ENCODE measurements at regions not wholly inside any gene's neighbourhood (a gene's known extent, or its start where the extent isn't known, plus 50 kb on each side); places are given as distances from the start of the nearest gene placed in this dataset.
"Not testable (repeated sequence)": the region's sequence is repeated elsewhere in the genome, so short reads cannot be mapped to it uniquely, and the experiment has no call there.

DNA sequence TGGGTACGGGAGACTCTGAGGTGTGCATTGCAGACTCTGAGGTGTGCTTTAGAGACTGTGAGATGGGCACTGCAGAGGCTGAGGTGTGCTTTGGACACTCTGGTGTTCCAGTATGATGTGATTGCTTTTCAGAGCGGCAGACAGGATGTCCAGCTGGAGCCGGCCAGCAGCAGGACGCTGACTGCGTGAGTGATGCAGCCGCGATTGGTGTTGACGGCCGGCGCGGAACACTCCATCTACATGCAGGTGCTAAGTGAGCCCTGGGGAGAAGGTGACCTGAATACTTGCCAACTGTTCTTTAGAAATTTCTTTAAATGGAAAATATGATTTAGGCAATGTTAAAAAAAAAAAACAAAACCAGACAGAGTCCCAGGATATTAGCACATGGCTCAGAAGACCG lies 103.1 kb upstream of the PPP2R3B start:
- H3K36me3 Mint-ChIP-seq, result no peaks in the 10 kb centered on the region
- no peaks in the 10 kb centered on the region for H4K20me1 ChIP-seq (ENCODE audit: insufficient read depth, low read length)
- no peaks in the 10 kb centered on the region for H3K4me1 ChIP-seq (ENCODE audit: control insufficient read depth in 1 of 2, insufficient read depth in 2 of 2, low read length in 2 of 2)
- peaks cover 4 to 22% (median 11%) of the 10 kb centered on the region in 7 donors for H3K9me3 Mint-ChIP-seq
- H3K27ac ChIP-seq (ENCODE audit: low read depth in 1 of 2, low read length in 2 of 2), result no peak overlapping the region
- H3K36me3 ChIP-seq (replicated peaks in 1 of 2; ENCODE audit: control insufficient read depth in 1 of 2, insufficient read depth in 2 of 2, low read length in 2 of 2), result no peaks in the 10 kb centered on the region
- no peak overlapping the region for H2AFZ ChIP-seq (ENCODE audit: insufficient read depth, low read depth, low read length, poor library complexity, severe bottlenecking)
- TF ChIP-seq, protein P1, sequence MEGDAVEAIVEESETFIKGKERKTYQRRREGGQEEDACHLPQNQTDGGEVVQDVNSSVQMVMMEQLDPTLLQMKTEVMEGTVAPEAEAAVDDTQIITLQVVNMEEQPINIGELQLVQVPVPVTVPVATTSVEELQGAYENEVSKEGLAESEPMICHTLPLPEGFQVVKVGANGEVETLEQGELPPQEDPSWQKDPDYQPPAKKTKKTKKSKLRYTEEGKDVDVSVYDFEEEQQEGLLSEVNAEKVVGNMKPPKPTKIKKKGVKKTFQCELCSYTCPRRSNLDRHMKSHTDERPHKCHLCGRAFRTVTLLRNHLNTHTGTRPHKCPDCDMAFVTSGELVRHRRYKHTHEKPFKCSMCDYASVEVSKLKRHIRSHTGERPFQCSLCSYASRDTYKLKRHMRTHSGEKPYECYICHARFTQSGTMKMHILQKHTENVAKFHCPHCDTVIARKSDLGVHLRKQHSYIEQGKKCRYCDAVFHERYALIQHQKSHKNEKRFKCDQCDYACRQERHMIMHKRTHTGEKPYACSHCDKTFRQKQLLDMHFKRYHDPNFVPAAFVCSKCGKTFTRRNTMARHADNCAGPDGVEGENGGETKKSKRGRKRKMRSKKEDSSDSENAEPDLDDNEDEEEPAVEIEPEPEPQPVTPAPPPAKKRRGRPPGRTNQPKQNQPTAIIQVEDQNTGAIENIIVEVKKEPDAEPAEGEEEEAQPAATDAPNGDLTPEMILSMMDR (IDR thresholded peaks at IDR 0.05), result no peak
- no peaks in the 10 kb centered on the region for H3K27me3 ChIP-seq (ENCODE audit: control insufficient read depth in 2 of 2, insufficient read depth in 2 of 2, low read length in 2 of 2)
- H3K4me1 Mint-ChIP-seq, result no peaks in the 10 kb centered on the region
- H3K79me2 ChIP-seq (ENCODE audit: insufficient read depth, low read length), result no peaks in the 10 kb centered on the region
- no peak overlapping the region for H3K4me2 ChIP-seq (replicated peaks; ENCODE audit: extremely low read depth, low read length, poor library complexity, severe bottlenecking)
- DNase-seq, result no peak
- H3K4me3 Mint-ChIP-seq, result no peak overlapping the region
- H3K9ac ChIP-seq (ENCODE audit: insufficient read depth, low read length, poor library complexity, severe bottlenecking), result no peak overlapping the region
- intact Hi-C loops (cut with micrococcal nuclease), result no loop called here
- no peak overlapping the region for H3K4me3 ChIP-seq (replicated peaks in 1 of 3; ENCODE audit: low read depth in 2 of 3, low read length in 3 of 3)
- no peak overlapping the region for H3K27ac Mint-ChIP-seq
- peaks cover 1 to 3% (median 2%) of the 10 kb centered on the region in 3 donors for H3K27me3 Mint-ChIP-seq (ENCODE audit: low read depth in 3 of 3)
- H3K9me3 ChIP-seq (replicated peaks in 1 of 2; ENCODE audit: control insufficient read depth in 1 of 2, insufficient read depth in 1 of 2, low read length in 2 of 2), result peaks cover 0 to 48% of the 10 kb centered on the region in 2 donors
- 75% methylated on average over 5 of the region's 12 CpGs for WGBS (ENCODE audit: insufficient coverage)

DNA sequence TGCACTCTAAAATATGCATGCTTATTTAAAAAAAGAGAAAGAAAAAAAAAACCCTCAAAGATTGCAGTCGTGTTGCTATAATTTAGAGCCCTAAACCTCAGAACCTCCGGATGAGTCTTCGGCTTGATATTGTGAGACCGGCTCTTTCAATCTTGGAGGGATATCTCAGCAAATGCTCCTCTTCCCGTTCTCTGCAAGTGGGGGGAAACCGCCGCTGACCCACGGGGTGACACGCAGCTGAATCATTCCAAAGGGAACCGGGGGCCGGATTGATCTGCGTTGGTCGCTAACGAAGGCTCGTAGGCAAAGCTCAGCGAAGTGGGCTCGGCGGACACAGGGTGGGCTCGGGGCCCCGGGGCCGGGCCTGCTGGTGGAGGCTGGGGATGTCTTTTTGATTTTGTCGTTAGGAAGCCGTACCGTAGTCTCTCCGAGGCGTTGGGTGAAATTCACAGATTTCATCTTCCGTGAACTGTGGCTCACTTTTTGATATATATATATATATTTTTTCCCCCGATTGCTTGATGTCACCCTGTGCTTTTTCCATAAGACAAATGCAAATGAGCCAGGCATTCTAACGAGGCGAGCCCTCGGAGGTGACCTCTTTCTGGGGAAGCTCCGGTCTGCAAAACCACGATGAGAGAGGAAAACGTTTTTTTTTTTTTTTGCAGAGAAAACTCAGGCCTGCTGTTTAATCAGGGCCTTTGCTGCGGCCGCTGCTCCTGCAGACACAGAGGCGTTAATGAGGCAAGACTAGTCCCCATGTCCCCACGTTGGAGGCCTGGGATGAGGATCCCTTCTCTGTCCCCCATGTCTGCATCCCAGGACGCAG lies 110.7 kb upstream of the PPP2R3B start:
- H3K4me2 ChIP-seq (replicated peaks; ENCODE audit: extremely low read depth, low read length, poor library complexity, severe bottlenecking), result no peak overlapping the region
- intact Hi-C loops (cut with micrococcal nuclease), result no loop called here
- Mint-ChIP-seq H3K36me3 (no peaks in the 10 kb centered on the region), H3K9me3 (peaks cover 4 to 16% (median 8%) of the 10 kb centered on the region in 7 donors), H3K4me1 (no peaks in the 10 kb centered on the region), H3K27me3 (ENCODE audit: low read depth in 3 of 3) (peaks cover 18 to 25% (median 22%) of the 10 kb centered on the region in 3 donors), H3K27ac (no peak overlapping the region), H3K4me3 (no peak overlapping the region)
- no peak overlapping the region for H3K9ac ChIP-seq (ENCODE audit: insufficient read depth, low read length, poor library complexity, severe bottlenecking)
- no peaks in the 10 kb centered on the region for H3K36me3 ChIP-seq (replicated peaks in 1 of 2; ENCODE audit: control insufficient read depth in 1 of 2, insufficient read depth in 2 of 2, low read length in 2 of 2)
- peaks cover 5 to 18% of the 10 kb centered on the region in 2 donors for H3K9me3 ChIP-seq (replicated peaks in 1 of 2; ENCODE audit: control insufficient read depth in 1 of 2, insufficient read depth in 1 of 2, low read length in 2 of 2)
- H3K27ac ChIP-seq (ENCODE audit: low read depth in 1 of 2, low read length in 2 of 2), result no peak overlapping the region
- H3K4me1 ChIP-seq (ENCODE audit: control insufficient read depth in 1 of 2, insufficient read depth in 2 of 2, low read length in 2 of 2), result no peaks in the 10 kb centered on the region
- no peaks in the 10 kb centered on the region for H4K20me1 ChIP-seq (ENCODE audit: insufficient read depth, low read length)
- H2AFZ ChIP-seq (ENCODE audit: insufficient read depth, low read depth, low read length, poor library complexity, severe bottlenecking), result no peak overlapping the region
- TF ChIP-seq, protein P1 (IDR thresholded peaks at IDR 0.05), result no peak
- H3K79me2 ChIP-seq (ENCODE audit: insufficient read depth, low read length), result no peaks in the 10 kb centered on the region
- H3K27me3 ChIP-seq (ENCODE audit: control insufficient read depth in 2 of 2, insufficient read depth in 2 of 2, low read length in 2 of 2), result peaks cover 0 to 12% of the 10 kb centered on the region in 2 donors
- no peak overlapping the region for H3K4me3 ChIP-seq (replicated peaks in 1 of 3; ENCODE audit: low read depth in 2 of 3, low read length in 3 of 3)
- DNase-seq, result no peak
- WGBS (ENCODE audit: insufficient coverage), result 62% methylated on average over 25 of the region's 39 CpGs

DNA sequence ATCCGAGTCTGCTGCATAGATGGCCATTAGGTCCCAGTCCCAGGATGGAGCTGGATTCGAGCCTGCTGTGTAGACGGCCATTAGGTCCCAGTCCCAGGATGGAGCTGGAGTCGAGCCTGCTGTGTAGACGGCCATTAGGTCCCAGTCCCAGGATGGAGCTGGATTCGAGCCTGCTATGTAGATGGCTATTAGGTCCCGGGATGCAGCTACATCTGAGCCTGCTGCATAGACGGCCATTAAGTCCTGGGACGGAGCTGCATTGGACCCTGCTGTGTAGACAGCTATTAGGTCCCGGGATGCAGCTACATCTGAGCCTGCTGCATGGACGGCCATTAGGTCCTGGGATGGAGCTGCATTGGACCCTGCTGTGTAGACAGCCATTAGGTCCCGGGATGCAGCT lies 112.2 kb upstream of the PPP2R3B start:
- H2AFZ ChIP-seq (ENCODE audit: insufficient read depth, low read depth, low read length, poor library complexity, severe bottlenecking); DNase-seq; H3K27ac ChIP-seq (ENCODE audit: low read depth in 1 of 2, low read length in 2 of 2); H3K36me3 ChIP-seq (replicated peaks in 1 of 2; ENCODE audit: control insufficient read depth in 1 of 2, insufficient read depth in 2 of 2, low read length in 2 of 2); H3K4me2 ChIP-seq (replicated peaks; ENCODE audit: extremely low read depth, low read length, poor library complexity, severe bottlenecking); H3K4me3 ChIP-seq (replicated peaks in 1 of 3; ENCODE audit: low read depth in 2 of 3, low read length in 3 of 3); H3K9ac ChIP-seq (ENCODE audit: insufficient read depth, low read length, poor library complexity, severe bottlenecking); H3K27ac Mint-ChIP-seq; H3K4me1 Mint-ChIP-seq; H3K9me3 ChIP-seq (replicated peaks in 1 of 2; ENCODE audit: control insufficient read depth in 1 of 2, insufficient read depth in 1 of 2, low read length in 2 of 2); intact Hi-C loops (cut with micrococcal nuclease); H3K36me3 Mint-ChIP-seq; H4K20me1 ChIP-seq (ENCODE audit: insufficient read depth, low read length); H3K79me2 ChIP-seq (ENCODE audit: insufficient read depth, low read length); H3K4me1 ChIP-seq (ENCODE audit: control insufficient read depth in 1 of 2, insufficient read depth in 2 of 2, low read length in 2 of 2): not testable (repeated sequence)
- H3K27me3 ChIP-seq (ENCODE audit: control insufficient read depth in 2 of 2, insufficient read depth in 2 of 2, low read length in 2 of 2), result peaks cover 0 to 12% of the 10 kb centered on the region in 2 donors
- Mint-ChIP-seq H3K9me3 (peaks cover 4 to 19% (median 8%) of the 10 kb centered on the region in 7 donors), H3K27me3 (ENCODE audit: low read depth in 3 of 3) (peaks cover 18 to 25% (median 22%) of the 10 kb centered on the region in 3 donors), H3K4me3 (peak overlapping the region in 1 of 2 donors; percentile 11)
- WGBS (ENCODE audit: insufficient coverage), result 84% methylated on average over 12 of the region's 12 CpGs

Data from CD14-positive monocyte (primary cell).